ENCODE measurements at regions not wholly inside any gene's neighbourhood (a gene's known extent, or its start where the extent isn't known, plus 50 kb on each side); places are given as distances from the start of the nearest gene placed in this dataset.
"Not testable (repeated sequence)": the region's sequence is repeated elsewhere in the genome, so short reads cannot be mapped to it uniquely, and the experiment has no call there.

DNA sequence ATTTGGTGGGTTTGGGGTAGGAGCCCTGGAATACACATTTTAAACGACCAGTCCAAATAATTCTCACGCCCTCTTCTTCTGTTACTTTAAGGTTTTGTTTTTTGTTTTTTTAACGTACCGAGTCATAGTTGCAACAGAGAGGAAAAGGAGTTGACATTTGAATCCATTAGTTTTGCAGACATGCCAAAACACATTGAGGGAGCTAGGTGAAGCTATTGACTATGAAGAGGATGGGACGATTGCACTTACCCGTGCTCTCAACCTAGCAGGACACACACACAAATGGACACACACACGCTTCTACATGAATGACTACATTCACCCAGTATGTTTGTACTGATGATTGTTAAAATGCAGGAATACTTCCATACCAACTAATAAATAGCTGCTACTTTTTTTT, 54.3 kb upstream of the CIT start:
- no peaks in the 10 kb centered on the region for H3K9me3 Mint-ChIP-seq (ENCODE audit: low read depth)
- ATAC-seq (no peak), DNase-seq (no peak)
- no peak overlapping the region for H3K27ac Mint-ChIP-seq
- CTCF ChIA-PET, result interaction anchor here (0.8 kb wide), 1 partner anchor 21 kb away, joined by 3 read pairs; no protein-coding TSS in a partner anchor
- no peaks in the 10 kb centered on the region for H3K36me3 Mint-ChIP-seq
- H3K4me3 Mint-ChIP-seq, result no peak overlapping the region
- no peaks in the 10 kb centered on the region for H3K4me1 Mint-ChIP-seq
- H3K27me3 Mint-ChIP-seq, result peaks cover 9% of the 10 kb centered on the region

DNA sequence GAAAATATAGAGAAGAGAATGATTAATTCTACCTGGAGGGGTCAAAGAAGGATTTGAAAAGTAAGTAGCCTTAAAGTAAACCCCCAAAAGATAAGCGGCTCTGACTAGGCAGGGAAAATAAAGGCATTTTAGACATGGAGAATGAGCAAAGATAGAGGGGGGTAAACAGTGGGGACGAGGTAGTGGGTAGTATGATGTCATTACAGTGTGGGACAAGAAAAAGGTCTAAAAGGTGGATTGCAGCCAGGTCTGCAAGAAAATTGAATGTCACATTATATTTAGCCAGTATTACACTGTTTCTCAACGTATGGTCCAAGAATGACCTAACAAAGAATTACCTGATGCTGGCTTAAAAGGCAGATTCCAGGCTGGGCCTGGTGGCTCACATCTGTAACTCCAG, 55.8 kb upstream of the CIT start:
- no peaks in the 10 kb centered on the region for H3K36me3 Mint-ChIP-seq
- ATAC-seq, result no peak
- no peak overlapping the region for H3K27ac Mint-ChIP-seq
- peaks cover 4% of the 10 kb centered on the region for H3K27me3 Mint-ChIP-seq
- no peak overlapping the region for H3K4me3 Mint-ChIP-seq
- DNase-seq, result no peak
- no peaks in the 10 kb centered on the region for H3K9me3 Mint-ChIP-seq (ENCODE audit: low read depth)
- CTCF ChIA-PET, result no interaction called here
- H3K4me1 Mint-ChIP-seq, result peaks cover under 1% of the 10 kb centered on the region

DNA sequence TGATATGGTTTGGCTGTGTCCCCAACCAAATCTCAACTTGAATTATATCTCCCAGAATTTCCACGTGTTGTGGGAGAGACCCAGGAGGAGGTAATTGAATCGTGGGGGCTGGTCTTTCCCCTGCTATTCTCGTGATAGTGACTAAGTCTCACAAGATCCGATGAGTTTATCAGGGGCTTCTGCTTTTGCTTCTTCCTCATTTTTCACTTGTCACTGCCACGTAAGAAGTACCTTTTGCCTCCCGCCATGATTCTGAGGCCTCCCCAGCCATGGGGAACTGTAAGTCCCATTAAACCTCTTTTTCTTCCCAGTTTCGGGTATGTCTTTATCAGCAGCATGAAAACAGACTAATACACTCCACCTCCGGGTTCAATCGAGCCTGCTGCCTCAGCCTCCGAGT, 54.3 kb upstream of the BICDL1 start:
- H3K4me1 Mint-ChIP-seq; ATAC-seq; H3K4me3 Mint-ChIP-seq; H3K9me3 Mint-ChIP-seq (ENCODE audit: low read depth); H3K36me3 Mint-ChIP-seq; DNase-seq; H3K27ac Mint-ChIP-seq; H3K27me3 Mint-ChIP-seq: not testable (repeated sequence)
- CTCF ChIA-PET, result interaction anchor here (1.4 kb wide), 1 partner anchor 48 kb away, joined by 3 read pairs; no protein-coding TSS in a partner anchor

DNA sequence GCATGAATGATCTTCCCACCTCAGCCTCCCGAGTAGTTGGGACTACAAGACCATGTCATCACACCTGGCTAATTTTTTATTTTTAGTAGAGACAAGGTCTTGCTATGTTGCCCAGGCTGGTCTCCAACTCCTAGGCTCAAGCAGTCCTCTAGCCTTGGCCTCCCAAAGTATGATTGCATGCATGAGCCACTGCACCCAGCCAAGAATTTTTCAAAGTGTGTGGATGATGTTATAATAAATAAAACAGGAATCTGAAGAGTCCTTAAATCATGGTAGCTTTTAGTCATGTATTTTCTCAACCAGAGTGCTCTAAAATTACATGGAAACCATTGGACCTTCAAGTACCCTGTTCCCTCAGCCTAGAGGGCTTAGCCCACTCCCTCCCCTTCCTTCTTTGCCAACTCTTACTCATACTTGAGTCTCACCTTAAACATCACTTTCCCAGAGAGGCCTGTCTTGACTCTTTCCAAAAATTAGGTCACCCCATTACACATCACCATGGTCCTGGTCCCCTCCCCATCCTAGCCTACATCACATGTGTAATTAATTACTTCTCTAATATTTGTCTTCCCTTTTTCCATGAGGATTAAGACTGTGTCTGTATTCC, 52.2 kb upstream of the BICDL1 start:
- no peak overlapping the region for H3K4me3 Mint-ChIP-seq
- no peak overlapping the region for H3K27ac Mint-ChIP-seq
- no peak for ATAC-seq
- H3K9me3 Mint-ChIP-seq (ENCODE audit: low read depth), result no peaks in the 10 kb centered on the region
- DNase-seq, result no peak
- H3K27me3 Mint-ChIP-seq, result peaks cover 11% of the 10 kb centered on the region
- no peaks in the 10 kb centered on the region for H3K36me3 Mint-ChIP-seq
- H3K4me1 Mint-ChIP-seq, result peaks cover 2% of the 10 kb centered on the region
- CTCF ChIA-PET, result no interaction called here

DNA sequence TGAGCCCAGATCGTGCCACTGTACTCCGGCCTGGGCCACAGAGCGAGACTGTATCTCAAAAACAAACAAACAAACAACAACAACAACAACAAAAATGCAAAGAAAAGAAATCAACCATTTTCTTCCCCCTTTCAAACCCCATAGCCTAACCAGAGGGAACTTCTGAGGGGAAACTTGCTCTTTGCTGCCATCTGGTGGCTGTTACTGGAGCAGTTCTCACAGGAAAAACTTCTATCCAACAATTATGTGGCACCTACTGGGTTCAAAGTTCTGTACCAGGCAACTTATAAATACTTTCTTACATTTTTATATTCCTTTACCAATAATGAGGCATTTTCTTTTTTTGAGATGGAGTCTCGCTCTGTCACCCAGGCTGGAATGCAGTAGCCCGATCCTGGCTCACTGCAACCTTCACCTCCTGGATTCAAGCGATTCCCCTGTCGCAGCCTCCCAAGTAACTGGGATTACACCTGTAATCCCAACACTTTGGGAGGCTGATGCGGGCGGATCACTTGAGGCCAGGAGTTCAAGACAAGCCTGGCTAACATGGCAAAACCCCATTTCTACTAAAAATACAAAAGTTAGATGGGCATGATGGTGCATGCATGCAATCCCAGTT, 50.9 kb upstream of the BICDL1 start:
- ATAC-seq, result peak; percentile 83

More for the DNA sequence above, 50.9 kb upstream of the BICDL1 start:
- H3K27ac Mint-ChIP-seq, result no peak overlapping the region
- CTCF ChIA-PET, result interaction anchor here (0.7 to 1.1 kb wide), 6 partner anchors 42 to 243 kb away, joined by 3 to 4 read pairs (median 3); no protein-coding TSS in a partner anchor
- no peak overlapping the region for H3K4me3 Mint-ChIP-seq
- H3K4me1 Mint-ChIP-seq, result peaks cover 2% of the 10 kb centered on the region
- H3K9me3 Mint-ChIP-seq (ENCODE audit: low read depth), result no peaks in the 10 kb centered on the region
- peak; percentile 71 for DNase-seq
- no peaks in the 10 kb centered on the region for H3K36me3 Mint-ChIP-seq
- peaks cover 11% of the 10 kb centered on the region for H3K27me3 Mint-ChIP-seq
